Vagina (tissue), 2 donors: ENCODE measurements at regions not wholly inside any gene's neighbourhood (a gene's known extent, or its start where the extent isn't known, plus 50 kb on each side); places are given as distances from the start of the nearest gene placed in this dataset.

Experiments used
- DNase-seq, 2 donors: peaks; one replicate each; pipeline ENCODE4 v3.0.0-alpha.2; 2017; ENCODE audit errors: extremely low spot score in 2 of 2
- H3K27ac ChIP-seq: fragments of 200-600 bp; sonication (generic); one replicate; pipeline ENCODE4 v1.5.1; 2019
- H3K27me3 ChIP-seq: fragments of 200-600 bp; sonication (generic); one replicate; pipeline ENCODE4 v1.5.1; 2019
- H3K36me3 ChIP-seq, 2 donors: fragments of 200-600 bp; sonication (generic); one replicate each; pipeline ENCODE4 v1.5.1; 2017 to 2019
- H3K4me1 ChIP-seq: fragments of 200-600 bp; sonication (generic); one replicate; pipeline ENCODE4 v1.5.1; 2019
- H3K4me3 ChIP-seq, 2 donors: fragments of 200-600 bp; sonication (generic); 1 replicate in 1 of 2; 2 replicates in 1 of 2; pipeline ENCODE4 v1.5.1; 2016 to 2019
- H3K9me3 ChIP-seq: fragments of 200-600 bp; sonication (generic); one replicate; pipeline ENCODE4 v1.5.1; 2019
- CTCF ChIP-seq, 3 experiments: fragments of 450-650 bp in 2 of 3; fragments of 200-600 bp in 1 of 3; sonication (generic) in 1 of 3; IDR thresholded peaks; one replicate each; pipeline ENCODE4 v1.5.1; 2017 to 2019; ENCODE audit warnings: antibody characterized with exemption in 3 of 3, mild to moderate bottlenecking in 2 of 3, moderate library complexity in 2 of 3
- POLR2A ChIP-seq, 2 donors: fragments of 450-650 bp; IDR thresholded peaks; one replicate each; pipeline ENCODE4 v1.6.1; 2017; ENCODE audit warnings: antibody characterized with exemption in 2 of 2, mild to moderate bottlenecking in 2 of 2, moderate library complexity in 2 of 2
- POLR2AphosphoS5 ChIP-seq, 2 donors: sonication (generic); formaldehyde crosslinking; IDR thresholded peaks; one replicate each; pipeline ENCODE4 v1.9.0; 2017; ENCODE audit warnings: antibody characterized with exemption in 2 of 2, mild to moderate bottlenecking in 2 of 2, low read depth in 1 of 2; ENCODE audit not compliant: insufficient read depth in 1 of 2
- intact Hi-C: fragments of 100-400 bp; cut with DNase I; formaldehyde crosslinking; loops from one replicate; pipeline ENCODE4 v1.15.1; 2023

GRCh38 chr14:26939755-26940154 lies 341.9 kb upstream of the NOVA1 start:
- H3K4me1 ChIP-seq, result no peaks in the 10 kb centered on the region
- intact Hi-C loops, result no loop called here
- no peak for DNase-seq
- no peak overlapping the region for H3K4me3 ChIP-seq
- no peaks in the 10 kb centered on the region for H3K27me3 ChIP-seq
- TF ChIP-seq POLR2A (IDR thresholded peaks at IDR 0.05), result no peak
- no peak for TF ChIP-seq CTCF (IDR thresholded peaks at IDR 0.05)
- TF ChIP-seq POLR2AphosphoS5 (IDR thresholded peaks at IDR 0.05; ENCODE audit: insufficient read depth in 1 of 2, low read depth in 1 of 2), result no peak
- no peaks in the 10 kb centered on the region for H3K36me3 ChIP-seq
- H3K9me3 ChIP-seq, result no peaks in the 10 kb centered on the region
- no peak overlapping the region for H3K27ac ChIP-seq

- H3K36me3 ChIP-seq, result no peaks in the 10 kb centered on the region
Measured at GRCh38 chr14:26941521-26941920, 343.7 kb upstream of the NOVA1 start.

GRCh38 chr14:26947265-26947664 lies 349.4 kb upstream of the NOVA1 start:
- no peaks in the 10 kb centered on the region for H3K36me3 ChIP-seq
- intact Hi-C loops, result no loop called here
- H3K4me1 ChIP-seq, result no peaks in the 10 kb centered on the region
- H3K27ac ChIP-seq, result no peak overlapping the region
- no peaks in the 10 kb centered on the region for H3K9me3 ChIP-seq
- TF ChIP-seq POLR2A (IDR thresholded peaks at IDR 0.05), result no peak
- no peak for TF ChIP-seq CTCF (IDR thresholded peaks at IDR 0.05)
- no peak for TF ChIP-seq POLR2AphosphoS5 (IDR thresholded peaks at IDR 0.05; ENCODE audit: insufficient read depth in 1 of 2, low read depth in 1 of 2)
- DNase-seq, result no peak
- H3K27me3 ChIP-seq, result no peaks in the 10 kb centered on the region
- no peak overlapping the region for H3K4me3 ChIP-seq

More at GRCh38 chr14:26941521-26941920, 343.7 kb upstream of the NOVA1 start:
- no peaks in the 10 kb centered on the region for H3K4me1 ChIP-seq
- no peaks in the 10 kb centered on the region for H3K9me3 ChIP-seq
- no peak overlapping the region for H3K4me3 ChIP-seq
- H3K27ac ChIP-seq, result no peak overlapping the region
- intact Hi-C loops, result no loop called here
- H3K27me3 ChIP-seq, result no peaks in the 10 kb centered on the region
- no peak for DNase-seq
- TF ChIP-seq POLR2AphosphoS5 (IDR thresholded peaks at IDR 0.05; ENCODE audit: insufficient read depth in 1 of 2, low read depth in 1 of 2) (no peak), CTCF (IDR thresholded peaks at IDR 0.05) (no peak), POLR2A (IDR thresholded peaks at IDR 0.05) (no peak)

- H3K9me3 ChIP-seq, result no peaks in the 10 kb centered on the region
- intact Hi-C loops, result no loop called here
- no peaks in the 10 kb centered on the region for H3K36me3 ChIP-seq
- no peaks in the 10 kb centered on the region for H3K4me1 ChIP-seq
- no peak for DNase-seq
- TF ChIP-seq POLR2AphosphoS5 (IDR thresholded peaks at IDR 0.05; ENCODE audit: insufficient read depth in 1 of 2, low read depth in 1 of 2), result no peak
- no peak for TF ChIP-seq CTCF (IDR thresholded peaks at IDR 0.05)
- no peak for TF ChIP-seq POLR2A (IDR thresholded peaks at IDR 0.05)
- H3K4me3 ChIP-seq, result no peak overlapping the region
- H3K27ac ChIP-seq, result no peak overlapping the region
- H3K27me3 ChIP-seq, result no peaks in the 10 kb centered on the region
Measured at GRCh38 chr14:26959437-26959836, 361.6 kb upstream of the NOVA1 start.

- DNase-seq, result no peak
- H3K27me3 ChIP-seq, result no peaks in the 10 kb centered on the region
- H3K4me3 ChIP-seq, result no peak overlapping the region
- intact Hi-C loops, result no loop called here
- TF ChIP-seq POLR2AphosphoS5 (IDR thresholded peaks at IDR 0.05; ENCODE audit: insufficient read depth in 1 of 2, low read depth in 1 of 2) (no peak), CTCF (IDR thresholded peaks at IDR 0.05) (no peak), POLR2A (IDR thresholded peaks at IDR 0.05) (no peak)
- no peaks in the 10 kb centered on the region for H3K9me3 ChIP-seq
- H3K27ac ChIP-seq, result no peak overlapping the region
- H3K36me3 ChIP-seq, result no peaks in the 10 kb centered on the region
- H3K4me1 ChIP-seq, result no peaks in the 10 kb centered on the region
Measured at GRCh38 chr14:26959972-26960660, 362.3 kb upstream of the NOVA1 start.
